NCI-H1930 (cell line): ENCODE measurements at regions not wholly inside any gene's neighbourhood (a gene's known extent, or its start where the extent isn't known, plus 50 kb on each side); places are given as distances from the start of the nearest gene placed in this dataset.

ENCODE experiments used
- DNase-seq, 2 experiments: peaks; one replicate each; lab custom pipeline; 2025; lab: John Stamatoyannopoulos, UW

- no peak for DNase-seq
Observed at GRCh38 chr11:34564406-34564805, 50.8 kb upstream of the ELF5 start.

GRCh38 chr11:34564807-34565241 is 51.2 kb upstream of the ELF5 start:
- DNase-seq = no peak

GRCh38 chr11:34565417-34566207 is 52.0 kb upstream of the ELF5 start:
- DNase-seq = peak in 1 of 2 experiments; percentile 17

DNA sequence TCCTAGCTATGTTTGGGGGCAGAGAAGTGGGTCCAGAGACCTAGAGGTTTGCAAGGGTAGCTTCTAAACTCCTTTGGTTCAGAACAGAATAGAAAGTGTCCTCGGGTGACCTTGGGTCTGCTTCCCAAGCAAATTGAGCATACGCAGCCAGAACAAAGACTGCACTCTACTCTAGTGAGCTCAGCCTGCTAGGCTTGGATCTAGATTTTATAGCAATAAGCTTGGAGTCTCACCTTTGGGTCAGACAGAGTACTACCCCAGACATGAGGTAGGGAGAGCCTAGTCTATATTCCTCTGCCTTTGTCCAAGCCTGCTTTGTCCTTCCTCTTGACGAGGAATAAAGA is 52.6 kb upstream of the ELF5 start:
- no peak for DNase-seq

DNA sequence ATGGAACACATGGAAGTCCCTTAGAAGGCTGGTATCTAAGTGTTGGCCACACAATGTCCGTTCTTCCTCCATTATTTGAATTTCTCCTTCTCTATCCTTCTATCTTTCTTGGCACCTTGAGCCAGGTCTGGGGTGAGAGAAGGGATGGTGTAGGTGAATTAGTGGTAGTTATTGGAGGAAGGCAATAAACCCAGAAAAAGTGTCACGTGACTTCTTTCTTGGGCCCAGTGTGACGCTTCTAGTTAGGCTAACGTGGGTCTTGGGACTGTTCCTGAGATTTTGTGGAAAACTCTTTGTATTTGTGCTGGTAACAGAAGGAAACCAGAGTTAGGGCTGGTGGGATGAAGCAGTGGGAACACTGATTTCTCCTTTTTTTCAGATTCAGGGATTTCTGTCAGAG is 53.1 kb upstream of the ELF5 start:
- no peak for DNase-seq

- no peak for DNase-seq
Observed at GRCh38 chr11:34567733-34568132, 53.2 kb upstream of the EHF start.

- no peak for DNase-seq
Observed at GRCh38 chr11:34570584-34570983, 50.3 kb upstream of the EHF start.
